ENCODE measurements at regions not wholly inside any gene's neighbourhood (a gene's known extent, or its start where the extent isn't known, plus 50 kb on each side); places are given as distances from the start of the nearest gene placed in this dataset.
A peak's percentile ranks its signal among the peaks of the same experiment; 100 is the strongest.

- DNase-seq (ENCODE audit: low read depth in 2 of 2): peak; percentile 64 to 76
Measured at GRCh38 chr6:157756708-157757429, 66.2 kb upstream of the SNX9 start.

GRCh38 chr6:157757430-157758403 is 65.3 kb upstream of the SNX9 start:
- no peak for DNase-seq (ENCODE audit: low read depth in 2 of 2)

GRCh38 chr6:157758516-157759023 is 64.5 kb upstream of the SNX9 start:
- no peak for DNase-seq (ENCODE audit: low read depth in 2 of 2)

GRCh38 chr6:157759028-157759427 is 64.0 kb upstream of the SNX9 start:
- DNase-seq (ENCODE audit: low read depth in 2 of 2): no peak

- no peak for DNase-seq (ENCODE audit: low read depth in 2 of 2)
Measured at GRCh38 chr6:157760137-157760536, 62.9 kb upstream of the SNX9 start.

- DNase-seq (ENCODE audit: low read depth in 2 of 2): no peak
Measured at GRCh38 chr6:157760589-157761330, 62.3 kb upstream of the SNX9 start.

- DNase-seq (ENCODE audit: low read depth in 2 of 2): no peak
Measured at GRCh38 chr6:157761331-157761921, 61.6 kb upstream of the SNX9 start.

GRCh38 chr6:157761926-157762325 is 61.1 kb upstream of the SNX9 start:
- no peak for DNase-seq (ENCODE audit: low read depth in 2 of 2)

- DNase-seq (ENCODE audit: low read depth in 2 of 2): no peak
Measured at GRCh38 chr6:157762636-157763035, 60.4 kb upstream of the SNX9 start.

- DNase-seq (ENCODE audit: low read depth in 2 of 2): no peak
Measured at GRCh38 chr6:157763129-157763903, 59.7 kb upstream of the SNX9 start.

- DNase-seq (ENCODE audit: low read depth in 2 of 2): no peak
Measured at GRCh38 chr6:157763904-157764177, 59.2 kb upstream of the SNX9 start.

- peak; percentile 75 to 80 for DNase-seq (ENCODE audit: low read depth in 2 of 2)
Measured at GRCh38 chr6:157764178-157765068, 58.6 kb upstream of the SNX9 start.

GRCh38 chr6:157766901-157767774 is 55.9 kb upstream of the SNX9 start:
- no peak for DNase-seq (ENCODE audit: low read depth in 2 of 2)

- DNase-seq (ENCODE audit: low read depth in 2 of 2): no peak
Measured at GRCh38 chr6:157767775-157768156, 55.3 kb upstream of the SNX9 start.

- no peak for DNase-seq (ENCODE audit: low read depth in 2 of 2)
Measured at GRCh38 chr6:157768304-157768703, 54.7 kb upstream of the SNX9 start.

GRCh38 chr6:157768863-157769551 is 54.0 kb upstream of the SNX9 start:
- no peak for DNase-seq (ENCODE audit: low read depth in 2 of 2)

GRCh38 chr6:157769776-157770426 is 53.1 kb upstream of the SNX9 start:
- DNase-seq (ENCODE audit: low read depth in 2 of 2): no peak

GRCh38 chr6:157770946-157771345 is 52.1 kb upstream of the SNX9 start:
- no peak for DNase-seq (ENCODE audit: low read depth in 2 of 2)

Measured in stimulated activated CD4-positive, alpha-beta T cell treated with anti-CD3 and anti-CD28 coated beads, Interleukin-15, amount 100 ng/mL, for 48 hours (primary cell).